ENCODE measurements at regions not wholly inside any gene's neighbourhood (a gene's known extent, or its start where the extent isn't known, plus 50 kb on each side); places are given as distances from the start of the nearest gene placed in this dataset.
"Not testable (repeated sequence)": the region's sequence is repeated elsewhere in the genome, so short reads cannot be mapped to it uniquely, and the experiment has no call there.

DNA sequence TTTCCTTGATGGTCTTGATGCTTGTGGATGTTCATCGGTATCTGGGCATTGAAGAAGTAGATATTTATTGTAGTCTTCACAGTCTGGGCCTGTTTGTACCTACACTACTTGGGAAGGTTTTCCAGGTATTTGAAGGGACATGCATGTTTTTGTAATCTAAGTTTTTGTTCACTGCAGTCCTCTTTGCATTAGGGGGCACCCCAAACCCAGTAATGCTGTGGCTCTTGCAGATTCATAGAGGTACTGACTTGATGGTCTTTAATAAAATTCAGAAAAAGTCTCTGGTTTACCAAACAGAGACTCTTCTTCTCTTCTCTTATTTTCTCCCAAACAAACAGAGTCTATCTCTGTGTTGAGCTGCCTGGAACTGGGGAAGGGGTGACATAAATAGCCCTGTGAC is 150.9 kb upstream of the SLC16A7 start:
- Mint-ChIP-seq H3K27me3 (peaks cover 0 to 14% of the 10 kb centered on the region in 2 donors), H3K4me1 (ENCODE audit: low read depth in 2 of 2) (no peaks in the 10 kb centered on the region), H3K27ac (no peak overlapping the region), H3K4me3 (no peak overlapping the region), H3K9me3 (peaks cover 8% of the 10 kb centered on the region), H3K36me3 (peaks cover 21% of the 10 kb centered on the region)
- no peak for DNase-seq (ENCODE audit: low spot score)
- ATAC-seq: no peak

DNA sequence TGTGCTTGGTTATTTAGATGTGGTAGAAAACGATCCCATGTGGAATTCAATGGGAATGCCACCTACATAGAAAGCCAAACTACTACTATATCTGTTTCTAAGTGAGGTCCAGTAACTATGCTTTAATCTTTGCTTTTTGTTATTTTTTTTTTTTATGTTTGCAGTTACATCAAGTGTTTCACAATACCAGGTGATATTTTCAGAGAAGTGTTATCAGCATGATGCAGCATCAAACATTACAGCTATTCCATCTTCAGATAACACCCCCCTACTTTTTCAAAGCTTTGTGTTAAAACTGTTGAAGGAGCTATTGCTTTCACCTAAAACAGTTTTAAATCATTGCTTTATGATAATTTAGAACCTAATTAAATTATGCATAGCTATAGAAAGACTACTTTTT is 163.8 kb upstream of the SLC16A7 start:
- Mint-ChIP-seq H3K4me3 (no peak overlapping the region), H3K9me3 (peaks cover 3% of the 10 kb centered on the region), H3K27me3 (peaks cover 2 to 6% of the 10 kb centered on the region in 2 donors), H3K4me1 (ENCODE audit: low read depth in 2 of 2) (no peaks in the 10 kb centered on the region), H3K36me3 (no peaks in the 10 kb centered on the region), H3K27ac (no peak overlapping the region)
- no peak for ATAC-seq
- DNase-seq (ENCODE audit: low spot score): no peak

DNA sequence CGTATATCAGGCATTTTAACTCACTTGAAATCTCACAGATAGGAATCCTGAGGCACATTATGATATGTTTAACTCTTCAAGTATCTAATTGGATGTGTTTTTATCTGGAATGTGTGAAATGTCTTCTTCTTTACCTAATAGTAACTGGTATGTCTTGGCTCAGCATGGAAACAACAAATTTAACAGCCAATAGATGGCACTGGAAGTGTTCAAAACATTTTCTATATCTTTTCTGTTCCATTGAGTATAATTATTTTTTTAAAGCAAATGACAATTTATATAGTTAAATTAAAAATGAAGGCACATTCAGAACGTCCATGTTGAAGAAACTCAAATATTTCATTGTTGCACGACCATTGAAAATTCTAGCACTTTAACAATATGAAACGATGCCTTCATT is 164.6 kb upstream of the SLC16A7 start:
- H3K27ac Mint-ChIP-seq: no peak overlapping the region
- peaks cover 3% of the 10 kb centered on the region for H3K9me3 Mint-ChIP-seq
- no peak for DNase-seq (ENCODE audit: low spot score)
- H3K4me1 Mint-ChIP-seq (ENCODE audit: low read depth in 2 of 2): no peaks in the 10 kb centered on the region
- H3K36me3 Mint-ChIP-seq: no peaks in the 10 kb centered on the region
- H3K4me3 Mint-ChIP-seq: no peak overlapping the region
- no peak for ATAC-seq
- peaks cover 2 to 6% of the 10 kb centered on the region in 2 donors for H3K27me3 Mint-ChIP-seq

DNA sequence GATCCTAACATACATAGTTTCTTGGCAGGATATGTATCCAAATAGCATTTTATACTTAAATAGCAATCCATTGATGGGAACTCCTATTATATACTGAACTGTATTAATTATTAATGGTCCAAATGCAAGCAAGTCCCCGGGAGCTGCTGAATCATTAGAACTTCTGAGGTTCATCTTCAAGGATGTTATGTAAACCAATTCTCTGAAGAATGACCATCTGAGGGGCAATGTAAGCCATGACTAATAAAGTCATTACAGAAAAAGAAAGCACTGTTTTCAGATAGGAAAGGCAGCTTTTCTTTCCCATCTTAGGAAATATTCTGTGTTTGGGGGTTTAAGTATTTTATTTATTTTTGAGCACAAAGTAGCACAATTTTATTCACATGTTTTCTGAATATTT is 166.1 kb upstream of the SLC16A7 start:
- H3K27ac Mint-ChIP-seq: no peak overlapping the region
- ATAC-seq: no peak
- H3K4me1 Mint-ChIP-seq (ENCODE audit: low read depth in 2 of 2): no peaks in the 10 kb centered on the region
- H3K4me3 Mint-ChIP-seq: no peak overlapping the region
- no peaks in the 10 kb centered on the region for H3K36me3 Mint-ChIP-seq
- H3K9me3 Mint-ChIP-seq: peaks cover 3% of the 10 kb centered on the region
- DNase-seq (ENCODE audit: low spot score): no peak
- peaks cover 2 to 6% of the 10 kb centered on the region in 2 donors for H3K27me3 Mint-ChIP-seq

DNA sequence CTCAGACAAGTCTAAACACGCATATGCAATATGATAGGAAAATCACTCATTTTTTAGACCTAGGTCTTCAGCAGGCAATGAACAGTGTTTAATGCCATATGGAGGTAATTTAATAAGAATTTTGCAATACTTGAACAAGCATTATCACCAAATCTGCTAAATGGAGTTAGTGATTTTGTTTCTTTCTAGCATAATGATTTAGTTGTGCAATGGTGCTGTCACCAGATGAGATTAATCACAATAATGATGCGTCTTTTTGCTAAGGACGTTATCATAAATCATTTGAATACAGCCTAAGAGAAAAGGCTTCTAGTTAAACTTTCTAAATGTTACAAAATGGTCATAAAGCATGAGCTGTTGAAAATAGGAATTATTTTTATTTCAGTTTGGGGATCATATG is 170.0 kb upstream of the SLC16A7 start:
- Mint-ChIP-seq H3K27ac (no peak overlapping the region), H3K9me3 (no peaks in the 10 kb centered on the region), H3K36me3 (no peaks in the 10 kb centered on the region), H3K4me3 (no peak overlapping the region), H3K4me1 (ENCODE audit: low read depth in 2 of 2) (no peaks in the 10 kb centered on the region), H3K27me3 (peaks cover 0 to 6% of the 10 kb centered on the region in 2 donors)
- DNase-seq (ENCODE audit: low spot score) (no peak), ATAC-seq (no peak)

DNA sequence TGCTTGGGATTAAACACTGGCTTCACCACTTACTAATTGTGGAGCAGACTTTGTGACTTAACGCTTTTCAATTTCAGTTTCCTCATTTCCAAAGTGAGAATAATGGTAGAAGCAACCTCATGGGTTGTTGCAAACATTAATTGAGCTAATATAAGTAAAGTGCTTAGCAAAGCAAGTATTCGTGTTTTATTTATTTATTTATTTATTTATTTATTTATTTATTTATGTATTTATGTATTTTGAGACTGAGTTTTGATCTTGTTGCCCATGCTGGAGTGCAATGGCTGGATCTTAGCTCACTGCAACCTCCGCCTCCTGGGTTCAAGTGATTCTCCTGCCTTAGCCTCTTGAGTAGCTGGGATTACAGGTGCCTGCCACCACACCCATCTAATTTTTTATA is 171.2 kb upstream of the SLC16A7 start:
- not testable (repeated sequence) for H3K36me3 Mint-ChIP-seq; DNase-seq (ENCODE audit: low spot score)

DNA sequence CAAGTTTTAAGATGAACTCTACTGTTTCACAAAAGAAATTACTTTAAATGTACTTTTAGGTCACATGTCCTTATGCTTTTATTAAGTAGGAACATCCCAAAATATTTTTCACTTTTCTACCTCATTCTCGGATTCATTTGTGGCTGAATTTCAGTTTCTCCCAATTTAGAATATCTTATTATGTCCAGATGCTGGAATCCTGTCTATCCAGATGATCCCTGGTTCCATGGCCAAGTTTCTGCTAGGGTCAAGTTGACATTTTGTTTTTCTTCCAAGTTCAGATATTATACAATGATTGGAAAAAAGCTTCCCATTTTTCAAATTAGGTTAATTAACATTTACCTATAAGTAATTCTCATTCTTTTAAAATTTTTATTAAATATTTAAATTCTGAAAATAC is 181.8 kb upstream of the SLC16A7 start:
- Mint-ChIP-seq H3K27me3 (peaks cover 0 to 14% of the 10 kb centered on the region in 2 donors), H3K36me3 (no peaks in the 10 kb centered on the region), H3K9me3 (no peaks in the 10 kb centered on the region), H3K4me1 (ENCODE audit: low read depth in 2 of 2) (no peaks in the 10 kb centered on the region), H3K4me3 (no peak overlapping the region), H3K27ac (no peak overlapping the region)
- no peak for ATAC-seq
- DNase-seq (ENCODE audit: low spot score): no peak

More for the DNA sequence above, 171.2 kb upstream of the SLC16A7 start:
- H3K4me1 Mint-ChIP-seq (ENCODE audit: low read depth in 2 of 2); H3K27me3 Mint-ChIP-seq; ATAC-seq; H3K4me3 Mint-ChIP-seq; H3K9me3 Mint-ChIP-seq; H3K27ac Mint-ChIP-seq: not testable (repeated sequence)

DNA sequence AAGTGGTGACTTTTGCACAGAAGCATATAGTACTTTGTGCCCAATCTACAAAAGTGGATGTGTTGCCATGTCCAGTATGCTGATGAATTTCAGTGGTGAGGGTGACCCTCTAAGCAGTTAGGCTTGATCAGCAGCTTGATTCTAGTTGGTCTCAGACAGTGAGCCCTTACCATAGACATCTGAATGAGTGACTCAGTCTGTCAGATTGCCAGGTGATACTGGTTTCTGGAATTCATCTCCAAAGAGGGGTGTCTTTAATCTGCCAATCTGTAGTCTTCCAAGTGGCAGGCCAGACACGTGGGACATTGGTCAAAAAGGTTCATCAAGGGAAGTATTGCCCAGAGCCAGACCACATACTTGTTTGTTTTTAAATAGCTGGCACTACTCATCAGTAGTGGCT is 187.4 kb upstream of the SLC16A7 start:
- H3K9me3 Mint-ChIP-seq: no peaks in the 10 kb centered on the region
- peaks cover 0 to 2% of the 10 kb centered on the region in 2 donors for H3K4me1 Mint-ChIP-seq (ENCODE audit: low read depth in 2 of 2)
- peaks cover 2 to 17% of the 10 kb centered on the region in 2 donors for H3K27me3 Mint-ChIP-seq
- DNase-seq (ENCODE audit: low spot score) (no peak), ATAC-seq (no peak)
- no peak overlapping the region for H3K27ac Mint-ChIP-seq
- H3K4me3 Mint-ChIP-seq: no peak overlapping the region
- no peaks in the 10 kb centered on the region for H3K36me3 Mint-ChIP-seq

DNA sequence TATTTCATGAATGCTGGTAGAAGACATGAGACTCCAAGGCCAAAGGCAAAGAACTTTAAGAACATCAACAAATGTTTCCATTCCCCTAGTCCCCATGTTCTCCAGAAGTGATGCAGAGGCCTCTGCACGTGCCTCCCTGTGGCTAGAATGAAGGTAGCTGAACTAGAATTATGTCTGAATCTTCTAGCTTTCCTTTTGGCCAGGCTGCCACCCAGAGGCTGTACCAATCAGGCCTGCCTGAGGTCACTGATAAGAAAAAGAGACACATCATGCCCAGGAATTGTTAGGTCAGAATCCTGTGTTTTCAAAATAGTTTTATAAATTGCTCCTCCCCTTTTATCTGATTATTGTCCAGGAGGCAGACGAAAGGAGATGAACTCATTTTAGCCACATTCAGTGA is 188.0 kb upstream of the SLC16A7 start:
- H3K4me3 Mint-ChIP-seq: no peak overlapping the region
- H3K27me3 Mint-ChIP-seq: peaks cover 2 to 16% of the 10 kb centered on the region in 2 donors
- H3K36me3 Mint-ChIP-seq: no peaks in the 10 kb centered on the region
- no peak for DNase-seq (ENCODE audit: low spot score)
- H3K9me3 Mint-ChIP-seq: no peaks in the 10 kb centered on the region
- H3K27ac Mint-ChIP-seq: no peak overlapping the region
- ATAC-seq: no peak
- peaks cover 0 to 2% of the 10 kb centered on the region in 2 donors for H3K4me1 Mint-ChIP-seq (ENCODE audit: low read depth in 2 of 2)

DNA sequence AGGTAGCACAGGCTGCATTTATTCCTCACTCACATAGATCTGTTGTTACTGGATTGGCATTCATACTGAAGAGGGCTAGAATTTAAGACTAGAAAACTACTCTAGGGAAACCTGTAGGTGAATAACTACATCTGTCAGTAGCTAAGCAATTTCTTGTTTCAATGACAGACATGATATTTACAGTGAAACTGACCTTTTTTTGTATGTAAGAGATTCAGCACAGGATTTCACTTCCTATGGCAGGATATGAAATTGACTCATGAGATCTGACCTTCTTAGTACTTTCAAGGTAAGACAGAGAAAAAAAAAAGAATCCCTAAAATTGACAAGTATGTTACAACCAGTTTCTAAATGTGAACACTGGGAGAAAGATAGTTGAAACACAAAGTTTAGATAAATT is 189.8 kb upstream of the SLC16A7 start:
- no peaks in the 10 kb centered on the region for H3K36me3 Mint-ChIP-seq
- no peaks in the 10 kb centered on the region for H3K9me3 Mint-ChIP-seq
- H3K4me1 Mint-ChIP-seq (ENCODE audit: low read depth in 2 of 2): peaks cover 0 to 2% of the 10 kb centered on the region in 2 donors
- ATAC-seq (no peak), DNase-seq (ENCODE audit: low spot score) (no peak)
- H3K27me3 Mint-ChIP-seq: peaks cover 2 to 8% of the 10 kb centered on the region in 2 donors
- H3K27ac Mint-ChIP-seq: no peak overlapping the region
- no peak overlapping the region for H3K4me3 Mint-ChIP-seq

DNA sequence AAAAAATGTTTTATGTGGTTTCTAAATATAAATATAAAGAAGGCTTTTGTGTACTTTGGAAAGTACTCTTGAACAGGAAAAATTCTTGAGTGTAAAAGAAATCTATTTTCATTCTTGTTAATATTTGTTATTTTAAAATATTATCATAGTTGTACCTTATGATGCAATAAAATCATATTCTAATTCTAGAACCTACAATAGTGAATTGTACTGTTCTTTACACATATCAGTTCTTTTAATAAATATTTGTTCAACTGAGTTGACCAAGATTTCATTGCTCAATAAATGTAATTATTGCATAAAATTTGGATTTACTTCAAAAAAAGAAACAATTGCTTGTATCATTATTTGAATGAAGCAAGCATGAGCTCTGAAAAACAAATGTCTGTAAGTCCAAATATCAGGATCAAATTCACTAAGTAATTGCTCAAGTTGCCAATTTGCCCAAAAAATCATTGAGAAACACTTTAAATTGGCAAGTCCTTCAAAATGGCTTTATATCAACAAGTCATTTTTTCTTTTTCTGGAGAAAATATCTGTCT is 191.6 kb upstream of the SLC16A7 start:
- Mint-ChIP-seq H3K4me3 (no peak overlapping the region), H3K36me3 (no peaks in the 10 kb centered on the region), H3K27me3 (peaks cover 2 to 8% of the 10 kb centered on the region in 2 donors), H3K27ac (no peak overlapping the region), H3K4me1 (ENCODE audit: low read depth in 2 of 2) (peaks cover 0 to 2% of the 10 kb centered on the region in 2 donors), H3K9me3 (no peaks in the 10 kb centered on the region)
- ATAC-seq (no peak), DNase-seq (ENCODE audit: low spot score) (no peak)

DNA sequence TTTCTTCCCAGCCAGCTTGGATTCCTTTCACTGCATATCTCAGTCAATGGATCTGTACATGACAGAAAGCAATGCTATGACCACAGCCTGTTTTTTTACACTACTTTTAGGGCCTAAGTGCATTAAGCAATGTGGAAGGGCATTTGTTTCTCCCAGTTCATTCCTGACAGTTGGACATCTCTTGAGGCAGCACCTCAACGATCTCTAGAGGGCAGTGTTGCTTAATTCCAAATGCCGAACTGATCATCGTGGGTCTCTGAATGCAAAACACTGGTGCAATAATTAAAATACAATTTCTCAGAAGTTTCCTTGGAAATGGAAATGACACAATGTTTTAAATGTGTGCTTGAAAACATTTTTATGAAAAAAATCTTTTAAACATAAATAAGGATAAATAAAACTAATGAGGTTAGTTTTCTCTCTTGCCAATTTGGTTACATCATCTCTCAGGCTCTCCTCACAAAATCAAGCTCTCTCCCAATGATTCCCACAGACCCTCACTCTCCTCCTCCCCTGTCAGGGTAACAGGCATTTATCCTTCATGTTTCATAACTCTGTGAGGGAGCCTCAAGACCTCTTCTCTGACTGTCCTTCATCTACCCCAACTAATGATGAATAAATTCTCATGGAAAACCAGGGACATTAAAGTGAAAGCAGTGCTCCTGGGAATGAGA is 192.4 kb upstream of the SLC16A7 start:
- Mint-ChIP-seq H3K36me3 (no peaks in the 10 kb centered on the region), H3K4me1 (ENCODE audit: low read depth in 2 of 2) (peaks cover 0 to 2% of the 10 kb centered on the region in 2 donors), H3K27ac (no peak overlapping the region), H3K4me3 (no peak overlapping the region), H3K27me3 (peaks cover 2 to 8% of the 10 kb centered on the region in 2 donors), H3K9me3 (no peaks in the 10 kb centered on the region)
- no peak for DNase-seq (ENCODE audit: low spot score)
- no peak for ATAC-seq

DNA sequence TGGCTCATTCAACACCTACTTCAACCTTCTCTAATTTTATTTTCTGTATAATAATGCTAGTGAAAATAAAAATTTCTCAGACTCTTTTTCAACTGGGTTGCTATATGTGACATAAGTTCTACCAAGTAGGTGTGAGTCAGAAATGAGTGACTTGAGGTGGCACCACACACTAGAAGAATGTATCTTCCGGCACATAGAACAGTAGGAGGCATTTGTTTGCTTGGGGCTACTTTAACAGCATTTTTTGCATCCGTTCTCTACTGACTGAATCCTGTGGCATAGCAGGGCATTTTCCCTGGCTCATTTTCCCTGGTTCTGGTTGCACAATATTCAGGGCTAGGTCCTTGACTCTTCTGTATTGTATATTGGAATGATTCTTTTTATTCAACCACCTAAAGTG is 194.0 kb upstream of the SLC16A7 start:
- Mint-ChIP-seq H3K4me1 (ENCODE audit: low read depth in 2 of 2) (peaks cover 0 to 2% of the 10 kb centered on the region in 2 donors), H3K9me3 (no peaks in the 10 kb centered on the region), H3K27me3 (peaks cover 2 to 8% of the 10 kb centered on the region in 2 donors), H3K4me3 (no peak overlapping the region), H3K36me3 (no peaks in the 10 kb centered on the region), H3K27ac (no peak overlapping the region)
- ATAC-seq: no peak
- DNase-seq (ENCODE audit: low spot score): no peak

DNA sequence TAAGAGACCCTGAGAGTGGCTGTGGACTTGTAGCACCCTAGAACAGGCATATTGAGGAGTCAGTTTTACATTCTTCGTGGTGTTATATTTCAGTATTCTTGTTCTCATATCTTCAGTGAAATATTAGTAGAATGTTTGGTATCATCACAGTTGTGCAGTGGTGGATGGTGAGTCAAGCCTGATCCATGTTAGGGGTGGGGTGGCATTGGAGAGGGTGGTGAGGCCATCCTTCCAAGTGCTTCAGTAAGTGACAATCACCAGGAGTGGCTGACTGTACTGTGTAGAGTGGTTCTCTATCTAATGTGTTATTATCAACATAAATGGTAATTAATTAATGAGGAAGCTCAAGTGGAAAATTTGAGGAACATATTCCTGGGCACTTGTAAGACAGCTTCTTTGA is 197.7 kb upstream of the SLC16A7 start:
- H3K4me1 Mint-ChIP-seq (ENCODE audit: low read depth in 2 of 2): no peaks in the 10 kb centered on the region
- no peaks in the 10 kb centered on the region for H3K36me3 Mint-ChIP-seq
- no peak overlapping the region for H3K4me3 Mint-ChIP-seq
- no peak overlapping the region for H3K27ac Mint-ChIP-seq
- peaks cover 0 to 3% of the 10 kb centered on the region in 2 donors for H3K27me3 Mint-ChIP-seq
- H3K9me3 Mint-ChIP-seq: peaks cover 6% of the 10 kb centered on the region
- ATAC-seq: peak in 1 of 2 donors; percentile 52
- DNase-seq (ENCODE audit: low spot score): no peak

DNA sequence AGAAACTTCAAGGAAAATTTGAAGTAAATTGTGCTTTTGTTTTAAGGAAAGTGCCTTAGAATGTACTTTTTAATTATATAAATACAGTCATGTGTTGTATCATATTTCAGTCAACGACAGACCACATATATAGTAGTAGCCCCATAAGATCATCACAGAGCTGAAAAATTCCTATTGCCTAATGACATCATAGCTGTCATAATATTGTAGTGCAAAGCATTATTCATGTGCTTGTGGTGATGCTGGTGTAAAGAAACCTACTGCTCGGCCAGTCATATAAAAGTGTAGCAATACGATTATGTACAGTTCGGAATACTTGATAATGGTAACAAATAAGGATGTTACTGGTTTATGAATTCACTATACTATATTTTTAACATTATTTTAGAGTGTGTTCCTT is 198.9 kb upstream of the SLC16A7 start:
- Mint-ChIP-seq H3K9me3 (peaks cover 8% of the 10 kb centered on the region), H3K36me3 (no peaks in the 10 kb centered on the region), H3K27ac (no peak overlapping the region), H3K4me3 (no peak overlapping the region), H3K27me3 (no peaks in the 10 kb centered on the region), H3K4me1 (ENCODE audit: low read depth in 2 of 2) (no peaks in the 10 kb centered on the region)
- DNase-seq (ENCODE audit: low spot score) (no peak), ATAC-seq (no peak)
